Activated T-cell treated with anti-CD3 and anti-CD28 coated beads for 48 hours (primary cell): ENCODE measurements at regions not wholly inside any gene's neighbourhood (a gene's known extent, or its start where the extent isn't known, plus 50 kb on each side); places are given as distances from the start of the nearest gene placed in this dataset.

ENCODE experiments used
- DNase-seq: peaks from one replicate; pipeline ENCODE4 v3.0.0-alpha.2; 2020; ENCODE audit warnings: low read depth

DNA sequence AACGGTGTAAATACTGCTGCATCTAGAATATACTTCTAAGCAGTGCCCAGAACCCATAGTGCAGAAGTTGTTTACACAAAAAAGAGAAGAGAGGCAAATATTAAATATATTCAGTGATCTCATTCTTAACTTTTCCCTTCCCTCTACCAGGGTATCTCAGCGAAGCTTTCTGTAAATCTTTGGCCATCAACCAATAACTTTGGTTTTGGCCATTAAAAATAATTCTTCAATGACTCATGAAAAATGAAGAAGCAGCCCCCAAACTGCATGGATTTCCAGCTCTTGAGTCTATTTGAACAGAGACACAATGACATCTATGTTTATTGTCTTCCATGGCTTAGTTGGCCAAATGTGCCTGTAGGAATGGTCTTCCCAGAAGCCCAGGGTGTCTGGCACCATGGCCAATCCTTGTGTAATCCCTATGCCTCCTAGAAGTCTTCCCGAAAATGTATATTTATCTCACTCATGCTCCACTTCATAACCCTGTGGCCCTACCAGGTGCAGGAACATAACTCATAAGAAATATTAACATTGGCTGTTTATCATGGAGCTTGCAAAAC, 646.6 kb downstream of the TOX3 start:
- DNase-seq, result no peak

- no peak for DNase-seq
These were observed 648.1 kb downstream of the TOX3 start for GRCh38 chr16:51898872-51899271.

- no peak for DNase-seq
These were observed 650.9 kb downstream of the TOX3 start for GRCh38 chr16:51896013-51896412.

GRCh38 chr16:51892293-51893007, 654.5 kb downstream of the TOX3 start:
- DNase-seq, result no peak

DNA sequence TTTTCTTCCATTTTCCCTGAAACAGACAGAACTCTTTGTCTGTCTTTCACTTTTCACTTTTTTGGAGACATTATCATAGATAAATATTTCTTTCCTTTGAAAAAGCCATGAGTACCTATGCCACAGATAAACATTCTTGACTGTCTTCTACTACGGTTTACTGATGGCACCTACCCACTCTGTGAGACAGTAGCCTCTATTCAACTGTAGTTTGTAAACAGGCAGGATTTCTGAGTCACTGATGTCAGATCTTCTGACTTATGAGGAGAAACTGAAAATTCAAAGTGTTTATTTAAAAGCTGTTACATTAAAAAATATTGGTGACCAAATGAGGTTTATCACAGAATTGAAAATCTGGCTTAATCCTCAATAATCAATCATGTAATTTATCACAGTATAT, 658.4 kb downstream of the TOX3 start:
- DNase-seq, result no peak

- no peak for DNase-seq
These were observed 658.9 kb downstream of the TOX3 start for GRCh38 chr16:51888016-51888415.

- DNase-seq, result no peak
These were observed 660.5 kb downstream of the TOX3 start for GRCh38 chr16:51886456-51886855.

GRCh38 chr16:51884773-51885172, 662.2 kb downstream of the TOX3 start:
- no peak for DNase-seq

GRCh38 chr16:51881731-51882130, 665.2 kb downstream of the TOX3 start:
- no peak for DNase-seq

- no peak for DNase-seq
These were observed 666.2 kb downstream of the TOX3 start for GRCh38 chr16:51880776-51881175.

DNA sequence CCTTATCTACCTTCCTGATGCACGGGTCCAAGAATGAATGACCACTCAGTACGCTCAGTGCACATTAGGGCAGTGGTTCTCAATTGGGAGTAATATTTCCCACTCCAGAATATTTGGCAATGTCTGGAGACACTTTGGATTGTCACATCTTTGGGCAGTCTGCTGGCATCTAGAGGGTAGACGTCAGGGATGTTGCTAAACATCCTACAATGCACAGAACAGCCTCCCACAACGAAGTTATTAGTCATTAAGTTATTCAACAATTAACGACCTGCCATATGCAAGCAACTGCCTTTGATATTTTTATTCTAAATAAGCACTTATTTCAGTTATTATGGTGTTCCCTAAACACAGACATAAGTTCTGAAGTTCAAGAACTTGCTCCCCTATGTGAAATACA, 669.3 kb downstream of the TOX3 start:
- no peak for DNase-seq

- DNase-seq, result no peak
These were observed 670.0 kb downstream of the TOX3 start for GRCh38 chr16:51876934-51877333.

DNA sequence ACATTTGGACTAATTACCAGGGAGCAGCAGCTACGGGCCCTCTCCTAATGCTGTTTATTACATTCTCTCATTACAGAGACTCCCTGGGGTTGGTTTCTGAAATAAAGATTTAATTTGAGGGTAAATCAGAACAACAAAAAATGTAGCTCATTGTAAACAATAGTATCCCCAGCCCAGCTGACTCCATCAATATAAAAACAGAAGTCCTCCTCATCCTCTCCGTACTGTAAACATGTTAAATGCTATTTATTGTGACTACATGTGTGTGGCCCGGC, 670.4 kb downstream of the TOX3 start:
- no peak for DNase-seq

GRCh38 chr16:51875834-51876600, 670.9 kb downstream of the TOX3 start:
- no peak for DNase-seq

GRCh38 chr16:51872524-51872923, 674.4 kb downstream of the TOX3 start:
- DNase-seq, result no peak

DNA sequence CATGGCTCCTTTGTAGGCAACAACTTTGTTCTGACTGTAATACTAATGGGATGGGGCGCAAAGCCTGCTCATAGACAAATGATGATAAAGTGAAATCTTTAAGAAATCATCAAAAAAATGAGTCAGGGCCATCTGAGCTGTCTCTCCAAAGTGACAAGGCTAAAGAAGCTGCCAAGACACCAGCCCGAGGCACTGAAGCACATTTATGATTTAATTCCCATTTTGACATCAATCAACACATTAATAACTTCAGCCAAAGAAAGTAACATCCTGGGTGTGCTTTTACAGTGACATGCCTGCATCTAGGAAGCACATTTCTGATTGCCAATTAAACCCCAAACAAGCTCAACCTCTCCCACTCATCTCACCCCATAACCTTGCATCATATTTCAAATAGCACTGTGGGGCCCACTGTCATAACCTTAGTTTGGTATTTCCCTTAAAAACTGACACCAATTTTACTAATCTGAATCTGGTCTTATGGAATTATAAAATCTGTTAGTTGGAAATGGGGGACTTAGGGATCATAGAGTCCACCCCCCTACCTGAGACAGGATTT, 676.6 kb downstream of the TOX3 start:
- DNase-seq, result no peak

DNA sequence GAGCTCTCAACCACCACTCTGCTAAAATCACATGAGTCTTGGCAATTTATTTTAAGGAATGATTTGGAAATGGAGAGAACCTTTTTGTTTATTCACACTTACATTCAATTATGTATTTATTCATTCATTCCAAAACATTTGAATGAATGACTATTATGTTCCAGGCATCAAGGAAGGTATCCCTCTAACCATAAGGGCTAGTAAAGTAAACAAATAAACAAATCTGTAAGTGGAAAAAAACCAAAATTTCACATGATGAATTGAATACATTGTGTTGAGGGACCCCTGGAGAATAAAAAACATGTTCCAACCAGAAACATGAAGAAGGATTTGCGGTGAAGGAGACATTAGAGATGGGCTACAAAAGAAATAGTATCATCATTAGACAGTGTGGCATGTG, 677.8 kb downstream of the TOX3 start:
- no peak for DNase-seq

DNA sequence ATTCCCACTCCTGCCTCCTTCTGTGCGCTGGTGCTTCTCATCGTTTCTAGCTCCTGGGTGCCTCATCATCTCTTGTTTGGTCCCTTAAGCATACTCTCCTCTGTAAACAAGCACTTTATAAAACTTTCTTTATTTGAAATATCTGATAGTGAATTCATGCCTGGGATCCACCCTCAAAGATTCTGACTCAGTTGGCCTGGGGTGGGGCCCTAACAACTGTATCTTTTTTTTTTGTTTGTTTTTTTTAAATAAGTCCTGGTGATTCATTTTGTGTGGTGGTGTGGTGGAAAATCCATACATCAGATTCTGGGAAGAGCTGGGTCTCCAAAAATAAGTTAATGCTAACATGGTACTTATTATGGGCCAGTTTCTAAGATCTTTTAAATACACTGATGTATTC, 678.3 kb downstream of the TOX3 start:
- no peak for DNase-seq

DNA sequence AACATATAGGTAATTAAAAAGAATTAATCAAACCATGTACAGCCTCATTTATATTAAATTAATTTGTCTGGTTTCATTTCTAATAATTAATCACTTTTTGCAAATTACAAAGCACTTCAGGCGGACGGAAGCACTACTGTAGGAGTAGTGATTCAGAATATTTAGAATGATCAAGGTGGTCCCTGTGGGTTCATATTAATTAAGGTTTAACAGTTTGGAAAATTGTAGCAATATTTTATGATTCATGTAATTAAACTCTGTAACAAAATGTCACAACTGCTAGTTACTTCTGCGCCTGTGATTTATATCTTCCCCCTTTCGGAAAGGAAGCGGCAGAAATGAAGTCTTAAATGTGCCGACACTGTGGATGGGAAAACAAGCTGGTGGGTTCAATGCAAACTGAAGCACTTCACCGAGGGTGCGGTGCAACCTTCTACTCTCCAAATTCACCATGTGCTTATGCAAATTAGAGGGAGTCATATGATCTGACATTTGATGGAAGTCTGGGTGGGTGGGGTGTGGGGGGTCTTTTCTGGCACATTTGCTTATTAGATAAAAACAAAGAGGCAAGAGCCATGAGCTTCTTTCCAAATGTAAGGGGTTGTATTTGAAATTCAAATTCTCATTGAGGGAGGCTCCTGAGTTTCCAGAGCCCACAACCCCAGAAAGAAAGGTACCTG, 679.4 kb downstream of the TOX3 start:
- DNase-seq, result no peak

GRCh38 chr16:51864575-51864974, 682.4 kb downstream of the TOX3 start:
- DNase-seq, result no peak

DNA sequence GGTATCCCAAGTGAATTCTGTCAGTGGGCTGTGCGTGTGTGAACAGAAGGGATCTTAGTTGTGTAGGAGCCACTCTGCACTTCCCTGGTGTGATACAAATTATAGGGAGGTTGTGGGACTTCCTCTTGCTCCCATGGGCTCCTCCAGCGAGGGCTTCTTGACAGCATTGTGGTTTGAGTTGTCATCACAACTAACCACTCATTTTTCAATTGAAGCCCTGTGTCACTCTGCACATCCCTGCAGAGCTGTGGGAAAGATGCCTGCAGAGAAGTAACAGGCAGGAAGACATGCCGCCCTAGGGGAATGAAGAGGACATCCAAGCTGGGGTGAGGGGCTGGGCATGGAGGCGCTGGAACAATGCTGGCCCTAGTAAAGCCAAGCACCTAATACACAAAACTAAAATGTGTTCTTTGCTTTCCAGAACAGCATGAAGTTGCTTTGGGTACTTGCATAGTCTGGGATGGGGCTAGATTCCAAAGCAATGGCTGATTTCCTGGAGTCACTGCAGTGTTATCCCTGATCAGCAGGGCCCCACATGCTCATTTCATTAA, 692.5 kb downstream of the TOX3 start:
- DNase-seq, result no peak

DNA sequence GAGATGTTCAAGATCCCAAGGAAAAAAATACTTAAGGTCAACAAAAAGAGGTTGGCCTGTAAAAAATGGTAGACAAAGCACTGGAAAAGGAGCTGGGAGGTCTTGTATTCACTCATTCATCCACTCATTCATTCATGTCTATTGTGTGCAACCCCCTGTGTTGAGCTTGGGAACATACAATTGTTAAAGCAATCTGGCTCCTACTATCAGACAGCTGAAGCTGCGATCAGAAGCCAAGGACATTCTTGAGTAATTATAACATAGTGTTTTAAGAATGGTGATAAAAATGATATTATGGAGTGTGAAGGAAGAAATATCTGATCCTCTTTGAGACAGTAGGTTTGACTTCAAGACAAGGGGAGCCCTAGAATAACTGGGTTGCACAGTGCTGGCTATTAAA, 693.4 kb downstream of the TOX3 start:
- no peak for DNase-seq

DNA sequence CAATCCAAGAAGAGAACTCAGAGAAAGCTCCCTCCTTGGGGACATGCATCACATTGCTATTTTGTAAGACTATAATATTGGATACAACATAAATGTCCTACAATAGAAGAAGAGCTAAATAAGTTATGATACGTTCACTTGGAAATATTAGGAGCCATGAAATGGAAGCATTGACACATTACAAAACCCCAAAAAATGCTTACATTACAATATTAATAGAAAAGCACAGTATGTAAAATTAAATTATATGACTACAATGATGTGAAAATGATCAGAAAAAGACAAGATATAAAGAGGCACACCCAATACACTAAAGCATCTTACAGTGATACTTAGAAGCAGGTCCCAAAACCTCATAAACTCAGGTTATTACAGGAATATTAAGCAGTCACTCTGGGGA, 694.1 kb downstream of the TOX3 start:
- no peak for DNase-seq
